UCSD-AML1 (cell line): ENCODE measurements at regions not wholly inside any gene's neighbourhood (a gene's known extent, or its start where the extent isn't known, plus 50 kb on each side); places are given as distances from the start of the nearest gene placed in this dataset.

Experiments
- DNase-seq: peaks from one replicate; lab custom pipeline; 2025; ENCODE audit not compliant: unreplicated experiment; lab: John Stamatoyannopoulos, UW

DNA sequence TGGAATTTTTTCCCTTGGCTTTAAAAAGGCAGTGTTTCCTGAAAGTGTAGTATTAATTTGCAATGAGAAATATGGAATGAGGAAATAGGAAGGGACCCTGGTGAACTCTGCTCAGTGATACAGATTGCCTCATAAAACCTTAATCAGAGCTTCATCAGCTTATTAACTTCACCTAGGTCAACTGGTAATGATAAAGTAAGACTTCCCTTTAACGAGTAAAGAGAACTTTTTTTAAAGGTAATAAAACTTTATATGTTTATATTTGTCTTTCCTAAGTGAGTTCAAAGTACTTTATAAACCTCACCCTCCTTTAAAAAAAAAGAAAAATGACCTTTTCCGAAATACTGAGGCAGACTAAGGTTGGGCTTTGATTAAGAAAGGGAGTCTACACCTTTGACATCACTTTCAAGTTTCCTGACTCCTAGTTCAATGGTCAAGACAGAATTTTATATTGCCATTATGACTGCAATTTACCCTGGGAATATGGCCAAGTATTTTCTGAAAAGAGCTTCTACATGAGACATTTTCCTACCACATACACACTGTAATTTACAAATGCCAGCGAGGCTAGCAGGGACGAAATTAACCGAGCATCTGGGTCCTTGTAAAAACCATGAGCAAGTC, 706.3 kb upstream of the TENM3 start:
- DNase-seq: no peak

DNA sequence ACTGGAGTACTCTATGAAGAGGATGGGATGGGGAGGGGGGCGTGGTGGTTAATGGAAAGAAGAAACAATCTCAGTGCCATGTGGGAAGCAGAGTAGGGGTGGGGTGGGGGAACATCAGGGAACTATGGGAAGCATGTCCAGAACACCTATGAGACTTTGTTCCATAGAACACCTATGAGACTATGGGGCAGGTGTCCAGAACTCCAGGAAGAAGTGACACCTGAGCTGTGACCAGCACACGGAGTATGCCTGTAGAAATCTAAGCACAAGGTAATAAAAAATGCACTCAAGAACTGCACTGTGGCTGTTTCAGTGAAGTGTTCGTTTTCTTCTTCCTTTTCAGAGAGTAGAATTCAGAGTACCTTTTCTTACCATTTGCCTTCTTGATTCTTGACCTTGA, 704.8 kb upstream of the TENM3 start:
- no peak for DNase-seq

DNA sequence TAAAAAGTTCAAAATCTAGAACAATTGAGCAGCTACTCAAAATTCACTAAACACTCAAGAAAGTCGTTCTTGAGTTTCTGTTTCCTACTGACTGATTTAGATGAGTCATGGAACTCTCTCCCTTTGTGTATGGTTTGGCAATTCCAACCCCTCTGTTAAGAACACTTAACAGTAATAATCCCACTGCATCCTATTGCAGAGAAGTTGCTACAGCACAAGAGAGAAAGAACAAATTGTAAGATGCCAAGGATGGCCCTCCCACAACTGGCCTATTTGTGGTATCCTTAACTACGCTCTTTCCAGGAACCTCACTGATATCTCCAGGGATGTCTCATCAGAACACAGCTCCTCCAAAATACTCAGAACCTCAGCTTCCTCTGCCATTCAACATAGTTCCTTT, 701.8 kb upstream of the TENM3 start:
- no peak for DNase-seq

GRCh38 chr4:181548873-181549575, 694.2 kb upstream of the TENM3 start:
- no peak for DNase-seq

DNA sequence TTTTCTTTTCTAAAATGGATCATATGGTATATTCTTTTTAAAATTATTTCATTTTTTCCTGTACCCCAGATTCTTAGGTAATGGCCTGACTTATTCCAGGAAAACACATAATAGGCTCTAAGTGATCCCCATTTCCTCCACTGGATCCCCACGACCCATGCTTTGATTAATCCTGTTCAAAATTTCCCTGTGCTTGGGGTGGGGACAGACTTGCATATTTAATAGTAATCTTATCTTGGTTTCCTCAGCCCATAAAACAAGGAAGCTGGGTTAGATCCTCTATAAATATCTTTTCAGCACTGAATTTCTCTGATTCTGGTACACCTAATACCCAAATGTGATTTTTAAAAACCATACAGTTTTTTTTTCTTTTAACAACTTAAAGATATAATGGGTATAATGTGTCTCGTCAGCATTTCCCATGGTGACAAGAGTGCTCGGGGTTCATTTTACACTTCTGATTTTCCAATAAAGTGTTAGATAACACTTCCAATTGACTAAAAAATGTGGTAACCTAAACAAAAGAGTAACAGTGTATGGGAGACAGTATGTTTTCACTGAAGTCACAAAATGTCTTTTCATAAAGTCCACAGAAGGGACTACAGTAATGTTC, 693.5 kb upstream of the TENM3 start:
- DNase-seq: no peak

GRCh38 chr4:181550381-181550780, 692.8 kb upstream of the TENM3 start:
- DNase-seq: no peak

DNA sequence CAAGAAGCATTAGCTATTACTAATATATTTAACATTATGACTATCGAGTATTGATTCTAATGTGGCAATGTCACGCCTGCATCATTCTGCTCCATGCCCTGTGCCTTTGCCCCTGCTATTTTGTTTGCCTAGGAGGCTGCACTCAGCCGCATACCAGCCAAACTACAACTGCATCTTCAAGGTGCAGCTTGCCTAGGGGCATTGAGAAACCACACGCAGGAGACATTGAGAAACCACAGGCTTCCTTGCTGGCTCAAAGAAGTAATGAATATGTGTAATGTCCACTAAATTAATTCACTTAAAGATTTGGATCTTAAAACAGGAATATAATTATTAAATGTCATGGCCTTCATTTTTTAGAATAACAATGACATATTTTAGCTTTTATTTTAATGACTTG, 683.6 kb upstream of the TENM3 start:
- DNase-seq: no peak

DNA sequence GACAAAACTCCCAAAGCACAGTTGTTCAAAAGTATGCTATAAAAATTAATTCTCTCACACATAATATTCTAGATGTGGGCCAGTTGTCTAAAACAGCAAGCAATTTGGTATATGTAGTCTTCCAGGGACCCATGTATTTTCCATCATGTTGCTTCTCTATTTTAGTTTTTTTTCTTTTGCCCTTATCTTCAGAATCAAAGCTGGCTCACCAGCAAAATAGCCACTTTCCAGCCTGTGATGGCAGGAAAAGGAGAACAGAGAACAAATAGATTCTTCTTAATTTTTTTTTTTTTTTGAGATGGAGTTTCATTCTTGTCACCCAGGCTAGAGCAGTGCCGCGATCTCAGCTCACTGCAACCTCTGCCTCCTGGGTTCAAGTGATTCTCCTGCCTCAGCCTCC, 680.8 kb upstream of the TENM3 start:
- no peak for DNase-seq

DNA sequence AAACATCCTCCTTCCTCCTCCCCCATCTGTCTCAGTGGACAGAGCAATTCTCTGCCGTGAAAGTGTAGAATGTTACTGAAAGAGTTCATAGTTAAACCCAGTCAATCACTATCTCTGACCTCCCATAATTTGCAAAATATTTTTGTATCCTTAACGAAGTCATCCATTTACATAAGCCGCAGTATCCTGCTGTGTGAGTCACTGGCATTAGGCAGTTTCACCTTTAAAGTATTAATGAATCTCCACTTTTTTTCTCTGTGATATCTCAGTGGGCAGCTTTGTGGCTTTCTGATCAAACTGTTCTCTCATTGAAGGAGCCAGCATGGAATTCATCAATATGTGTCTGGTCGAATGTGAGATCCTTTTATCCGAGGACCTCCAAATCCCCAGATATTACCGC, 678.6 kb upstream of the TENM3 start:
- no peak for DNase-seq

- no peak for DNase-seq
Measured at GRCh38 chr4:181566490-181566889, 676.7 kb upstream of the TENM3 start.

DNA sequence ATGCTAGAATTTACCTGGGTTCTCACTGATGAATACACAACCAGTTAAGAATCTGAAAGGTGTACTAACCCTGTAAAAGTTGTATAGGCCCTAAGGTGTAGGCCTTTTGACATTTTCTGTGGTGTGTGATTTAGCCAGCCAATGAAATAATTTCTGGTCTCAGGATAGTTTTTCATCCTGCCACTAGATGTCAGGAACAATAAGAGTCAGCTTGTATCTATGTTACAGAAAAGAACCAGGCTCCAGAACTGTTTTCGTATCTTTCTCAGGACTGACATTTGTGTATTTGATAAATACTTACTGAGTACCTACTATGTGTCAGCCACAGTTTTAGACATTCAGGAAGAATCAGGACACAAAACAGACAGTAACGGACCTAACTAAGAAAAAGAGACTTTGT, 673.6 kb upstream of the TENM3 start:
- no peak for DNase-seq

DNA sequence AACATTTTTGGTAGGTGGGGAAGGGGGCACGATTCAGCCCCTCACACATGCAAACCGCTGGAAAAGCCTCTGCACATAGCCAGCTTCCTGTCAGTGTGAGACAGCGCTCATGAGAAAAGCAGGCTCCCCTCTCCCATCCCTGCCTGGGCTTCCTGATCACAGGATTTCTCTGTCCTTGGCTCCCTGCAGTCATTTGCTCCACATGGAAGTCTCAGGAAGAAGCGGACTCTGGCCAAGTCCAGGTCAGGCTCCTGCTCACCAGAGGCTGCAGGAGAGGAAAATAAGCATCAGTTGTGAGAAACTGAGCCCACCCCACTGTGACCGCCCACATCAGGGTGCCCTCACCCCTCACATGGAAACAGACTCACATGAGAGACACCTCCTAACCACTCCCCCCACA, 664.3 kb upstream of the TENM3 start:
- no peak for DNase-seq

GRCh38 chr4:181579486-181579885, 663.7 kb upstream of the TENM3 start:
- no peak for DNase-seq

GRCh38 chr4:181581983-181582382, 661.2 kb upstream of the TENM3 start:
- no peak for DNase-seq

GRCh38 chr4:181582595-181582994, 660.6 kb upstream of the TENM3 start:
- DNase-seq: no peak

- no peak for DNase-seq
Measured at GRCh38 chr4:181588733-181589302, 654.4 kb upstream of the TENM3 start.

GRCh38 chr4:181592221-181592745, 650.9 kb upstream of the TENM3 start:
- no peak for DNase-seq

DNA sequence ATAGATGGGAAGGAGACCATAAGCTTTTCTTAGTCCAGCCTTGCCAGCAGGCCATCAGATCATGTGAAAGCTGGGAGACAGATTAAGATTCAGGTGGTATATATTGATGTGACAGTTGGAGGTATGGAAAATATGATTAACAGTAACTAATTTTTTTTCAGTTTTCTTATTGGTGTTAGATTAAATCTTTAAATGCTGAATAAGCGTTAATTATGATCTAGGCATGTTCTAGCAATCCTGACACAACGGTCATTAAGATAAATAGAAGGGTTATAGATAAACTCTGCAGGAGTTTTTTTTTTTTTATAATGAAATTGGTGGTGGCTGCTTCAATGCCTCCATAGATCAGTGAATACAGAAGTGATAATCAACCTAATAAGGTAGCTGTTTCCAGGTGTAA, 649.5 kb upstream of the TENM3 start:
- DNase-seq: no peak

DNA sequence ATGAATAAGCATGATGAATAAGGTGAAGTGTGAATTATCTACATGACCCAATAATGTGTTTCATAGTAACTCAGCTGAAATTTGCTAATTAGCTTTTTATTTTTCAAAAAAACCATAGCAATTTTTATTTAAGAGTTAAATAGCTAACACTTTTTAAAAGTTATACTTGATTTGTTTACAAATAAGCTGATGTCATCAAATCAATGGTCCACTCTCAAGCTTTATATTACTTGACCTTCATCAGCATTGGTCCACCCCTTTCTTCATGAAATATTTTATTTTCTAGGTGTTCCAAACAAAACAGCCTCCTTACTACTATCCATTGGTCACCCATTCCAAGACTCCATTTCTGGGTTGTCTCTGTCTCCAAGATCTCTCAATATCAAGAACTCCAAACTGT, 649.0 kb upstream of the TENM3 start:
- no peak for DNase-seq

- DNase-seq: no peak
Measured at GRCh38 chr4:181595716-181596115, 647.5 kb upstream of the TENM3 start.

GRCh38 chr4:181597766-181598165, 645.4 kb upstream of the TENM3 start:
- no peak for DNase-seq

GRCh38 chr4:181599134-181599533, 644.1 kb upstream of the TENM3 start:
- DNase-seq: no peak
